ENCODE measurements at regions not wholly inside any gene's neighbourhood (a gene's known extent, or its start where the extent isn't known, plus 50 kb on each side); places are given as distances from the start of the nearest gene placed in this dataset.

- H3K9me3 ChIP-seq = no peaks in the 10 kb centered on the region
- H3K27ac ChIP-seq = no peak overlapping the region
- H3K36me3 ChIP-seq = no peaks in the 10 kb centered on the region
- 85% methylated on average over 5 of the region's 5 CpGs for WGBS
- H3K4me3 ChIP-seq = no peak overlapping the region
- no peak for DNase-seq (ENCODE audit: low spot score in 2 of 2)
- no peak for TF ChIP-seq CTCF (IDR thresholded peaks at IDR 0.05)
- no peak for TF ChIP-seq POLR2AphosphoS5 (IDR thresholded peaks at IDR 0.05)
- TF ChIP-seq POLR2A (IDR thresholded peaks at IDR 0.05) = no peak
- TF ChIP-seq EP300 (IDR thresholded peaks at IDR 0.05) = no peak
- no peaks in the 10 kb centered on the region for H3K4me1 ChIP-seq
- H3K27me3 ChIP-seq = no peaks in the 10 kb centered on the region
Measured at GRCh38 chr4:125550769-125551168, 236.0 kb downstream of the FAT4 start.

DNA sequence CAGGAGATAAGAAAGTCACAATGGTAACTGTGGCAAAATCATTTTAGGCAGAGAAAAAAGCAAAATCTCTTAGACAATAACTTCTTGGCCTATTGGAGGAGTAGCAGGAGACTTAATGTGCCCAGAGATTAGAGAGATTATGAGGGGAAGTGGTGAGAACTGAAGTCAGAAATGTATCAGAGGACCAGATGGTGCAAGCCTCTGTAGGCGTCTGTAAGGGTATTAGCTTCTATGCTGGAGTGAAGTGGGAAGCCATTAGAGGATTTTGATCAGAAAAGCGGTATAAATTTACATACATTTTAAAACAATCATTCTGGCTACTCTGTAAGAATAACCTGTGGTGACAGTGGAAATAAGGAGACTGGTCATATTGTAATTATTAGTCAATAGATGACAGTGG is 236.7 kb downstream of the FAT4 start:
- WGBS = 79% methylated on average over 2 of the region's 2 CpGs
- TF ChIP-seq EP300 (IDR thresholded peaks at IDR 0.05) (no peak), POLR2AphosphoS5 (IDR thresholded peaks at IDR 0.05) (no peak), CTCF (IDR thresholded peaks at IDR 0.05) (no peak), POLR2A (IDR thresholded peaks at IDR 0.05) (no peak)
- H3K36me3 ChIP-seq = no peaks in the 10 kb centered on the region
- no peaks in the 10 kb centered on the region for H3K27me3 ChIP-seq
- H3K9me3 ChIP-seq = no peaks in the 10 kb centered on the region
- H3K4me3 ChIP-seq = no peak overlapping the region
- no peaks in the 10 kb centered on the region for H3K4me1 ChIP-seq
- no peak for DNase-seq (ENCODE audit: low spot score in 2 of 2)
- H3K27ac ChIP-seq = no peak overlapping the region

- no peaks in the 10 kb centered on the region for H3K36me3 ChIP-seq
- H3K4me1 ChIP-seq = no peaks in the 10 kb centered on the region
- no peak overlapping the region for H3K27ac ChIP-seq
- TF ChIP-seq CTCF (IDR thresholded peaks at IDR 0.05) = no peak
- no peak for TF ChIP-seq POLR2A (IDR thresholded peaks at IDR 0.05)
- TF ChIP-seq POLR2AphosphoS5 (IDR thresholded peaks at IDR 0.05) = no peak
- no peak for TF ChIP-seq EP300 (IDR thresholded peaks at IDR 0.05)
- DNase-seq (ENCODE audit: low spot score in 2 of 2) = no peak
- no peak overlapping the region for H3K4me3 ChIP-seq
- H3K9me3 ChIP-seq = no peaks in the 10 kb centered on the region
- WGBS = 97% methylated on average over 1 of the region's 1 CpG
- no peaks in the 10 kb centered on the region for H3K27me3 ChIP-seq
Measured at GRCh38 chr4:125551967-125552366, 237.2 kb downstream of the FAT4 start.

- Histone ChIP-seq H3K4me3 (no peak overlapping the region), H3K27ac (no peak overlapping the region), H3K27me3 (no peaks in the 10 kb centered on the region), H3K36me3 (no peaks in the 10 kb centered on the region), H3K4me1 (no peaks in the 10 kb centered on the region), H3K9me3 (no peaks in the 10 kb centered on the region)
- TF ChIP-seq POLR2A (IDR thresholded peaks at IDR 0.05) (no peak), EP300 (IDR thresholded peaks at IDR 0.05) (no peak), POLR2AphosphoS5 (IDR thresholded peaks at IDR 0.05) (no peak), CTCF (IDR thresholded peaks at IDR 0.05) (no peak)
- WGBS = 90% methylated on average over 3 of the region's 3 CpGs
- DNase-seq (ENCODE audit: low spot score in 2 of 2) = no peak
Measured at GRCh38 chr4:125572601-125573000, 257.8 kb downstream of the FAT4 start.

DNA sequence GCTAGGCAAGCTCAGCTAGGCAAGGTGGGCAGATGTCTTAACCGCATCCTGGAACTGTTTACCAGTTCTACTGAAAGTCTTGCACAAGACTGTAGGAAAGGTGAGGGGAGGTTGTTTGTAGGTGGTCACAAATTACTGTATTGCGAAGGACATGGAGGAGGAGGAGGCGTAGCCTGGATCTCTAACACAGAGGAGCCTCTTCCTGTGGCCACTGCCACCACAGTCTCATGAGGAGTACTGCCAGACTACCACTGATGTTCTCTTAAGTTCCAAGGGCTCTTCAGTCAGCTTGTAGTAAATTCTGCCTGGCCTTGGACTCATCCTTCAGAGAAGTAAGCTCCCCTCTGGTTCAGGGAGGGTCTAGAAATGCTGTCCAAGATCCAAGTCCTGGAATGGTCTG is 258.6 kb downstream of the FAT4 start:
- WGBS = 97% methylated on average over 3 of the region's 3 CpGs
- H3K36me3 ChIP-seq = no peaks in the 10 kb centered on the region
- TF ChIP-seq POLR2AphosphoS5 (IDR thresholded peaks at IDR 0.05) (no peak), CTCF (IDR thresholded peaks at IDR 0.05) (no peak), EP300 (IDR thresholded peaks at IDR 0.05) (no peak), POLR2A (IDR thresholded peaks at IDR 0.05) (no peak)

More for the DNA sequence above, 258.6 kb downstream of the FAT4 start:
- Histone ChIP-seq H3K4me1 (no peaks in the 10 kb centered on the region), H3K9me3 (no peaks in the 10 kb centered on the region), H3K4me3 (no peak overlapping the region), H3K27me3 (no peaks in the 10 kb centered on the region), H3K27ac (no peak overlapping the region)
- DNase-seq (ENCODE audit: low spot score in 2 of 2) = no peak

Measured in suprapubic skin (tissue), 4 donors.